ENCODE measurements at regions not wholly inside any gene's neighbourhood (a gene's known extent, or its start where the extent isn't known, plus 50 kb on each side); places are given as distances from the start of the nearest gene placed in this dataset.
"Not testable (repeated sequence)": the region's sequence is repeated elsewhere in the genome, so short reads cannot be mapped to it uniquely, and the experiment has no call there.

- no peak for DNase-seq (ENCODE audit: low spot score)
Observed at GRCh38 chr11:15845261-15845660, 511.1 kb downstream of the SOX6 start.

- no peak for DNase-seq (ENCODE audit: low spot score)
Observed at GRCh38 chr11:15848631-15849168, 507.6 kb downstream of the SOX6 start.

- DNase-seq (ENCODE audit: low spot score), result no peak
Observed at GRCh38 chr11:15849257-15849656, 507.1 kb downstream of the SOX6 start.

GRCh38 chr11:15850335-15850734, 506.0 kb downstream of the SOX6 start:
- DNase-seq (ENCODE audit: low spot score), result not testable (repeated sequence)

- no peak for DNase-seq (ENCODE audit: low spot score)
Observed at GRCh38 chr11:15851051-15851498, 505.3 kb downstream of the SOX6 start.

GRCh38 chr11:15852179-15852578, 504.2 kb downstream of the SOX6 start:
- peak; percentile 24 for DNase-seq (ENCODE audit: low spot score)

- no peak for DNase-seq (ENCODE audit: low spot score)
Observed at GRCh38 chr11:15854245-15854644, 502.1 kb downstream of the SOX6 start.

- no peak for DNase-seq (ENCODE audit: low spot score)
Observed at GRCh38 chr11:15858881-15859280, 497.5 kb downstream of the SOX6 start.

GRCh38 chr11:15859411-15859810, 496.9 kb downstream of the SOX6 start:
- DNase-seq (ENCODE audit: low spot score), result no peak

- no peak for DNase-seq (ENCODE audit: low spot score)
Observed at GRCh38 chr11:15861256-15861655, 495.1 kb downstream of the SOX6 start.

- no peak for DNase-seq (ENCODE audit: low spot score)
Observed at GRCh38 chr11:15863411-15863810, 492.9 kb downstream of the SOX6 start.

GRCh38 chr11:15864026-15864805, 492.1 kb downstream of the SOX6 start:
- DNase-seq (ENCODE audit: low spot score), result no peak

GRCh38 chr11:15865212-15865987, 490.9 kb downstream of the SOX6 start:
- no peak for DNase-seq (ENCODE audit: low spot score)

GRCh38 chr11:15867871-15868270, 488.5 kb downstream of the SOX6 start:
- no peak for DNase-seq (ENCODE audit: low spot score)

GRCh38 chr11:15870911-15871310, 485.4 kb downstream of the SOX6 start:
- no peak for DNase-seq (ENCODE audit: low spot score)

GRCh38 chr11:15871904-15872626, 484.3 kb downstream of the SOX6 start:
- no peak for DNase-seq (ENCODE audit: low spot score)

GRCh38 chr11:15873501-15873900, 482.8 kb downstream of the SOX6 start:
- DNase-seq (ENCODE audit: low spot score), result no peak

- no peak for DNase-seq (ENCODE audit: low spot score)
Observed at GRCh38 chr11:15874704-15875103, 481.6 kb downstream of the SOX6 start.

- no peak for DNase-seq (ENCODE audit: low spot score)
Observed at GRCh38 chr11:15875393-15875792, 481.0 kb downstream of the SOX6 start.

- DNase-seq (ENCODE audit: low spot score), result no peak
Observed at GRCh38 chr11:15875943-15876342, 480.4 kb downstream of the SOX6 start.

GRCh38 chr11:15878756-15879155, 477.6 kb downstream of the SOX6 start:
- DNase-seq (ENCODE audit: low spot score), result no peak

GRCh38 chr11:15880291-15880690, 476.1 kb downstream of the SOX6 start:
- DNase-seq (ENCODE audit: low spot score), result no peak
